K562 (cell line): ENCODE measurements at regions not wholly inside any gene's neighbourhood (a gene's known extent, or its start where the extent isn't known, plus 50 kb on each side); places are given as distances from the start of the nearest gene placed in this dataset.

Experiments used
- ATAC-seq: fragments of 200-7000 bp; cut with Tn5 transposase; 3 replicates; pipeline ENCODE4 v1.9.1; 2020; ENCODE audit warnings: moderate library complexity
- BruUV-seq: library from RNA; stranded (reverse); fragments of 400-500 nt; replicated peaks from 2 replicates; lab custom pipeline; 2021; lab: Mats Ljungman, UMichigan
- CTCF ChIA-PET: fragments of 300-600 bp; formaldehyde crosslinking; extraction: SDS; loops from one replicate; lab custom pipeline; 2021; ENCODE audit warnings: low intra/inter-chr PET ratio; lab: Yijun Ruan, JAX
- POLR2A ChIA-PET: fragments of 300-600, 350-650 bp; sonication (Branson Sonifier 250); formaldehyde crosslinking; extraction: SDS; loops from one replicate; lab custom pipeline; 2021; ENCODE audit warnings: antibody characterized with exemption, inconsistent platforms; lab: Yijun Ruan, JAX
- DNase-seq, 4 experiments: peaks; one replicate each; pipeline versions ENCODE4 v3.0.0 to v3.0.0-alpha.2; 2011 to 2018; ENCODE audit warnings: low spot score in 3 of 4, mixed read lengths in 3 of 4; ENCODE audit errors: extremely low read depth in 1 of 4
- FAIRE-seq: peaks from 2 replicates; lab custom pipeline; 2011; peaks lifted over from hg19 to GRCh38; lab: Jason Lieb, UNC
- H2AFZ ChIP-seq: 2 replicates; pipeline ENCODE4 v1.6.0; 2011; ENCODE audit warnings: low read depth, low read length, control low read depth, inconsistent platforms
- H3K27ac ChIP-seq: fragments of 200-600 bp; 3 replicates; pipeline ENCODE4 v1.8.0; 2011; ENCODE audit warnings: low read depth, mild to moderate bottlenecking, control low read depth, inconsistent platforms, low read length, moderate library complexity, mixed read lengths; ENCODE audit errors: extremely low read depth
- H3K27me3 ChIP-seq, 2 experiments: fragments of 300-600 bp in 1 of 2; 2 replicates in 1 of 2; 3 replicates in 1 of 2; pipeline versions ENCODE4 v1.6.0 to v1.8.0; 2011; ENCODE audit warnings: inconsistent platforms in 2 of 2, low read length in 2 of 2, mild to moderate bottlenecking in 1 of 2, mixed read lengths in 1 of 2, moderate library complexity in 1 of 2; ENCODE audit not compliant: control insufficient read depth in 2 of 2, insufficient read depth in 2 of 2
- H3K36me3 ChIP-seq: fragments of 300-600 bp; 3 replicates; pipeline ENCODE4 v1.8.0; 2011; ENCODE audit warnings: mild to moderate bottlenecking, low read length, inconsistent platforms; ENCODE audit not compliant: control insufficient read depth, insufficient read depth
- H3K4me1 ChIP-seq, 2 experiments: fragments of 200-600 bp in 1 of 2; replicated peaks in 1 of 2; 2 replicates in 1 of 2; 3 replicates in 1 of 2; pipeline versions ENCODE4 v1.5.1 to v1.8.0; 2011; ENCODE audit warnings: inconsistent platforms in 2 of 2, low read length in 2 of 2, mild to moderate bottlenecking in 1 of 2, mixed read lengths in 1 of 2, moderate library complexity in 1 of 2; ENCODE audit not compliant: control insufficient read depth in 2 of 2, insufficient read depth in 2 of 2
- H3K4me2 ChIP-seq: 2 replicates; pipeline ENCODE4 v1.6.1; 2011; ENCODE audit warnings: low read length, control low read depth, inconsistent platforms, mixed read lengths; ENCODE audit not compliant: insufficient read depth
- H3K4me3 ChIP-seq: fragments of 200-600 bp; sonication (generic), shearing (Covaris generic); 2 replicates; pipeline ENCODE4 v1.5.1; 2016; ENCODE audit warnings: control low read depth, inconsistent platforms
- H3K79me2 ChIP-seq: fragments of 200-600 bp; 3 replicates; pipeline ENCODE4 v1.8.0; 2011; ENCODE audit warnings: low read length, inconsistent platforms; ENCODE audit not compliant: control insufficient read depth, insufficient read depth
- H3K9ac ChIP-seq, 2 experiments: 2 replicates each; pipeline versions ENCODE4 v1.6.0 to v1.6.1; 2011; ENCODE audit warnings: low read depth in 2 of 2, low read length in 2 of 2, control low read depth in 1 of 2, inconsistent platforms in 1 of 2, mild to moderate bottlenecking in 1 of 2, mixed read lengths in 1 of 2; ENCODE audit not compliant: insufficient read depth in 1 of 2
- H3K9me1 ChIP-seq: one replicate; pipeline ENCODE4 v1.6.0; 2011; ENCODE audit warnings: inconsistent platforms, mild to moderate bottlenecking, low read length, moderate library complexity; ENCODE audit not compliant: control insufficient read depth, insufficient read depth
- H3K9me3 ChIP-seq: replicated peaks from 2 replicates; pipeline ENCODE4 v1.5.1; 2011; ENCODE audit warnings: low read depth, low read length, inconsistent platforms; ENCODE audit not compliant: control insufficient read depth, insufficient read depth
- H4K20me1 ChIP-seq: replicated peaks from 2 replicates; pipeline ENCODE4 v1.6.1; 2011; ENCODE audit warnings: low read length, inconsistent platforms, mixed read lengths; ENCODE audit not compliant: control insufficient read depth, insufficient read depth
- RNF2 ChIP-seq: sonication (generic); IDR thresholded peaks from 2 replicates; pipeline ENCODE4 v1.6.1; 2016
- RREB1 ChIP-seq: fragments of 250-450 bp; sonication (Bioruptor Pico); IDR thresholded peaks from 2 replicates; pipeline ENCODE4 v1.4.0; 2020
- SPI1 ChIP-seq: IDR thresholded peaks from 2 replicates; pipeline ENCODE4 v1.6.1; 2011; ENCODE audit warnings: low read depth, low read length, control low read depth, borderline replicate concordance
- WGBS: fragments of 100-300 bp; shearing (Covaris generic); methylation state at CpG from one replicate; pipeline ENCODE4 v1.1.6; 2016; ENCODE audit warnings: low coverage, mixed read lengths; ENCODE audit not compliant: insufficient coverage; ENCODE audit errors: missing lambda C conversion rate; 5-methylcytosine and 5-hydroxymethylcytosine counted together
- in situ Hi-C: fragments of 300-500 bp; cut with MboI; formaldehyde crosslinking; loops from 4 replicates; pipeline ENCODE4 v1.15.0; 2018; ENCODE audit warnings: inconsistent platforms, mixed read lengths
- intact Hi-C: fragments of 100-400 bp; cut with micrococcal nuclease; formaldehyde crosslinking; loops from 2 replicates; pipeline ENCODE4 v1.14.2; 2022

GRCh38 chr5:76029739-76030138 is 53.4 kb upstream of the SV2C start:
- Histone ChIP-seq H3K27ac (no peak overlapping the region), H3K36me3 (no peaks in the 10 kb centered on the region), H3K9me1 (no peaks in the 10 kb centered on the region)
- TF ChIP-seq RNF2 (no peak), SPI1 (peak; percentile 75; the same call in 1 of the 2 replicates), RREB1 (CRISPR knock-in tag) (no peak)
- TF ChIP-seq, all 486 proteins: peak for 1
- Histone ChIP-seq H2AFZ (no peak overlapping the region), H3K79me2 (no peaks in the 10 kb centered on the region), H4K20me1 (no peaks in the 10 kb centered on the region), H3K9me3 (no peaks in the 10 kb centered on the region), H3K9ac (no peak overlapping the region), H3K4me3 (no peak overlapping the region), H3K4me1 (no peaks in the 10 kb centered on the region), H3K27me3 (no peaks in the 10 kb centered on the region), H3K4me2 (no peak overlapping the region)
- CTCF ChIA-PET = no interaction called here
- 1% methylated on average over 5 of the region's 5 CpGs for WGBS
- intact Hi-C loops = no loop called here
- no peak for ATAC-seq
- POLR2A ChIA-PET = no interaction called here
- in situ Hi-C loops = no loop called here
- FAIRE-seq = no peak
- DNase-seq = no peak
- no TSS peak for BruUV-seq
